ENCODE measurements at regions not wholly inside any gene's neighbourhood (a gene's known extent, or its start where the extent isn't known, plus 50 kb on each side); places are given as distances from the start of the nearest gene placed in this dataset.

- no peak for TF ChIP-seq MXI1 (conservative IDR thresholded peaks at IDR 0.05; ENCODE audit: poor library complexity, severe bottlenecking)
- no peak for TF ChIP-seq CTCF (IDR thresholded peaks at IDR 0.05; ENCODE audit: poor library complexity, severe bottlenecking)
- no peak for TF ChIP-seq EP300 (conservative IDR thresholded peaks at IDR 0.05; ENCODE audit: poor library complexity, severe bottlenecking)
- TF ChIP-seq RAD21 (conservative IDR thresholded peaks at IDR 0.05), result no peak
- no peak for TF ChIP-seq SMC3 (conservative IDR thresholded peaks at IDR 0.05; ENCODE audit: poor library complexity)
Measured at GRCh38 chr5:103424453-103425205, 138.0 kb downstream of the NUDT12 start.
